ENCODE measurements at regions not wholly inside any gene's neighbourhood (a gene's known extent, or its start where the extent isn't known, plus 50 kb on each side); places are given as distances from the start of the nearest gene placed in this dataset.

DNA sequence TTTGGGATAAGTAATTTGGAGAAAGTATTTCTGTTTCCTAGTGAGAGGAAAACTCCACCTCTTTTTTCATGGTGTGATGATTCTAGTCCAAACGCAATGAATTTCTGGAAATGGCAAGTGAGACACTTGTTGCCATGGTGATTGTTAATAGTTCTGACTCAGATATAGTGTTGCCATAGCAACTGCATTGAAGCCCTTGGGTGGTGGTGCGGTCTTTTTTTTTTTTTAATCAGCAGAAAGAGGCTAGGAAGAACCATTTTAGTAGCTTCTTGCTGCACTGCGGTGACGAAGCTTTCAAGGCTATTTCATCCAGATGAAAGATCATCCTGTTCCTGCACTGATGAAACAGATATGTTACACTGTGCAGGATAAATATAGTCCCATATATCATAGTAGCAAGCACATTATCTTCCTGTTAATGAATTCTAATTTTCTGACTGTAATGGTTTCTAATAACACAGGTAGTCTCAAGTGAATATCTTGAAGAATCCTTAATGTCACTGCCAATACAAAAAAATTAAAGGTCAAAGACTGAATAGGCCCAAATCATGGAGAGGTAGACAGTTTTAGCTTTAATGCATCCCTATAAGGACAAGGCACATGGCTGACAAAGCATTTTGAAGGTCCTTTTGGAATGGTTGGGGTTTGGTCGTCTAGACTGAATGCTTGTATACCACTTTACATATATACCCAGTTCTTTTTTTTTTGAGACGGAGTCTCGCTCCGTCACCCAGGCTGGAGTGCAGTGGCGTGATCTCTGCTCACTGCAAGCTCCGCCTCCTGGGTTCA is 125.1 kb upstream of the ZBTB20 start:
- POLR2A ChIA-PET: no interaction called here
- no peak overlapping the region for H2AFZ ChIP-seq (ENCODE audit: control insufficient read depth, low read depth, low read length)
- H3K4me3 ChIP-seq: no peak overlapping the region
- in situ Hi-C loops (cut with MboI): no loop called here
- SMC1A ChIA-PET (ENCODE audit: uncharacterized antibody, unreplicated experiment): interaction anchor here (0.6 kb wide), 1 partner anchor 26 kb away, joined by 3 read pairs; no protein-coding TSS in a partner anchor
- intact Hi-C loops (cut with micrococcal nuclease; ENCODE audit: unreplicated experiment): no loop called here
- DNase-seq (ENCODE audit: low read depth, low spot score): no peak
- TF ChIP-seq, protein P1, sequence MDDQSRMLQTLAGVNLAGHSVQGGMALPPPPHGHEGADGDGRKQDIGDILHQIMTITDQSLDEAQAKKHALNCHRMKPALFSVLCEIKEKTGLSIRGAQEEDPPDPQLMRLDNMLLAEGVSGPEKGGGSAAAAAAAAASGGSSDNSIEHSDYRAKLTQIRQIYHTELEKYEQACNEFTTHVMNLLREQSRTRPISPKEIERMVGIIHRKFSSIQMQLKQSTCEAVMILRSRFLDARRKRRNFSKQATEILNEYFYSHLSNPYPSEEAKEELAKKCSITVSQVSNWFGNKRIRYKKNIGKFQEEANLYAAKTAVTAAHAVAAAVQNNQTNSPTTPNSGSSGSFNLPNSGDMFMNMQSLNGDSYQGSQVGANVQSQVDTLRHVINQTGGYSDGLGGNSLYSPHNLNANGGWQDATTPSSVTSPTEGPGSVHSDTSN (IDR thresholded peaks at IDR 0.05; ENCODE audit: insufficient replicate concordance, low read depth, low read length): no peak
- TF ChIP-seq ZNF207 (IDR thresholded peaks at IDR 0.05; ENCODE audit: borderline replicate concordance): no peak
- TF ChIP-seq SP1 (IDR thresholded peaks at IDR 0.05; ENCODE audit: low read depth, low read length): no peak
- no peak for TF ChIP-seq FOS (IDR thresholded peaks at IDR 0.05; ENCODE audit: borderline replicate concordance, extremely low read depth, insufficient read length)
- no peak for TF ChIP-seq BHLHE40 (IDR thresholded peaks at IDR 0.05; ENCODE audit: borderline replicate concordance in 1 of 2, low read depth in 2 of 2, low read length in 1 of 2)
- no peak for TF ChIP-seq RFX5 (IDR thresholded peaks at IDR 0.05; ENCODE audit: low read depth, low read length)
- TF ChIP-seq YBX1 (IDR thresholded peaks at IDR 0.05): no peak
- TF ChIP-seq TCF7 (IDR thresholded peaks at IDR 0.05; ENCODE audit: borderline replicate concordance): no peak
- no peak for TF ChIP-seq STAT1 (conservative IDR thresholded peaks at IDR 0.05)
- no peak for TF ChIP-seq ETV6 (conservative IDR thresholded peaks at IDR 0.05 in 1 of 2, IDR thresholded peaks at IDR 0.05 in 1 of 2; ENCODE audit: borderline replicate concordance in 1 of 2, low read depth in 1 of 2)
- TF ChIP-seq TBL1XR1 (IDR thresholded peaks at IDR 0.05; ENCODE audit: low read depth, low read length): no peak
- TF ChIP-seq NRF1 (conservative IDR thresholded peaks at IDR 0.05; ENCODE audit: low read depth, low read length): no peak
- TF ChIP-seq HCFC1 (IDR thresholded peaks at IDR 0.05; ENCODE audit: low read length): no peak
- no peak for TF ChIP-seq CBFB (IDR thresholded peaks at IDR 0.05; ENCODE audit: low read depth)
- TF ChIP-seq TCF3 (IDR thresholded peaks at IDR 0.05; ENCODE audit: borderline replicate concordance, insufficient read depth, low read depth, low read length): no peak
- TF ChIP-seq, protein P2, sequence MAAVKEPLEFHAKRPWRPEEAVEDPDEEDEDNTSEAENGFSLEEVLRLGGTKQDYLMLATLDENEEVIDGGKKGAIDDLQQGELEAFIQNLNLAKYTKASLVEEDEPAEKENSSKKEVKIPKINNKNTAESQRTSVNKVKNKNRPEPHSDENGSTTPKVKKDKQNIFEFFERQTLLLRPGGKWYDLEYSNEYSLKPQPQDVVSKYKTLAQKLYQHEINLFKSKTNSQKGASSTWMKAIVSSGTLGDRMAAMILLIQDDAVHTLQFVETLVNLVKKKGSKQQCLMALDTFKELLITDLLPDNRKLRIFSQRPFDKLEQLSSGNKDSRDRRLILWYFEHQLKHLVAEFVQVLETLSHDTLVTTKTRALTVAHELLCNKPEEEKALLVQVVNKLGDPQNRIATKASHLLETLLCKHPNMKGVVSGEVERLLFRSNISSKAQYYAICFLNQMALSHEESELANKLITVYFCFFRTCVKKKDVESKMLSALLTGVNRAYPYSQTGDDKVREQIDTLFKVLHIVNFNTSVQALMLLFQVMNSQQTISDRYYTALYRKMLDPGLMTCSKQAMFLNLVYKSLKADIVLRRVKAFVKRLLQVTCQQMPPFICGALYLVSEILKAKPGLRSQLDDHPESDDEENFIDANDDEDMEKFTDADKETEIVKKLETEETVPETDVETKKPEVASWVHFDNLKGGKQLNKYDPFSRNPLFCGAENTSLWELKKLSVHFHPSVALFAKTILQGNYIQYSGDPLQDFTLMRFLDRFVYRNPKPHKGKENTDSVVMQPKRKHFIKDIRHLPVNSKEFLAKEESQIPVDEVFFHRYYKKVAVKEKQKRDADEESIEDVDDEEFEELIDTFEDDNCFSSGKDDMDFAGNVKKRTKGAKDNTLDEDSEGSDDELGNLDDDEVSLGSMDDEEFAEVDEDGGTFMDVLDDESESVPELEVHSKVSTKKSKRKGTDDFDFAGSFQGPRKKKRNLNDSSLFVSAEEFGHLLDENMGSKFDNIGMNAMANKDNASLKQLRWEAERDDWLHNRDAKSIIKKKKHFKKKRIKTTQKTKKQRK (IDR thresholded peaks at IDR 0.05; ENCODE audit: low read depth, low read length): no peak
- no peak for TF ChIP-seq BMI1 (IDR thresholded peaks at IDR 0.05; ENCODE audit: borderline replicate concordance)
- TF ChIP-seq SMAD1 (IDR thresholded peaks at IDR 0.05; ENCODE audit: low read depth, partially characterized antibody): no peak
- no peak for TF ChIP-seq SMARCA5 (IDR thresholded peaks at IDR 0.05)
- TF ChIP-seq MTA3 (IDR thresholded peaks at IDR 0.05; ENCODE audit: borderline replicate concordance, low read length): no peak
- RAD21 ChIA-PET (ENCODE audit: unreplicated experiment): no interaction called here
- H3K4me2 ChIP-seq (ENCODE audit: control insufficient read depth, insufficient read depth): no peak overlapping the region
- H4K20me1 ChIP-seq (ENCODE audit: control insufficient read depth, insufficient read depth): no peaks in the 10 kb centered on the region
- H3K9me3 ChIP-seq (replicated peaks; ENCODE audit: control insufficient read depth, insufficient read depth, low read length): no peaks in the 10 kb centered on the region
- no peaks in the 10 kb centered on the region for H3K36me3 ChIP-seq (ENCODE audit: control insufficient read depth in 2 of 2, insufficient read depth in 2 of 2, low read length in 1 of 2)
- no peak overlapping the region for H3K27ac ChIP-seq (ENCODE audit: control insufficient read depth, insufficient read depth)
- no peaks in the 10 kb centered on the region for H3K4me1 ChIP-seq (ENCODE audit: control insufficient read depth, insufficient read depth, low read length)
- 84% methylated on average over 9 of the region's 10 CpGs for WGBS (ENCODE audit: insufficient coverage, insufficient replicate concordance, low lambda C conversion rate, missing lambda C conversion rate)
- CTCF ChIA-PET: no interaction called here
- H3K9ac ChIP-seq (ENCODE audit: control insufficient read depth, insufficient read depth, low read length): no peak overlapping the region
- no peak for ATAC-seq
- BruUV-seq (replicated peaks): no TSS peak
- H3K27me3 ChIP-seq (replicated peaks in 1 of 2; ENCODE audit: control insufficient read depth in 2 of 2, insufficient read depth in 2 of 2, low read length in 1 of 2): no peaks in the 10 kb centered on the region
- no peaks in the 10 kb centered on the region for H3K79me2 ChIP-seq (ENCODE audit: control insufficient read depth, insufficient read depth, low read length)
- no peak for FAIRE-seq
